Tibial artery (tissue), 4 donors: ENCODE measurements at regions not wholly inside any gene's neighbourhood (a gene's known extent, or its start where the extent isn't known, plus 50 kb on each side); places are given as distances from the start of the nearest gene placed in this dataset.
A peak's percentile ranks its signal among the peaks of the same experiment; 100 is the strongest.

Experiments used
- DNase-seq, 2 donors: peaks; one replicate each; pipeline ENCODE4 v3.0.0-alpha.2; 2019
- H3K27ac ChIP-seq, 2 donors: fragments of 200-600 bp; sonication (generic) in 1 of 2; 1 replicate in 1 of 2; 2 replicates in 1 of 2; pipeline ENCODE4 v1.5.1; 2018 to 2019; ENCODE audit warnings: mild to moderate bottlenecking in 1 of 2
- H3K27me3 ChIP-seq, 2 donors: fragments of 200-600 bp; sonication (generic) in 1 of 2; one replicate each; pipeline versions ENCODE4 v1.5.1 to v1.6.0; 2016 to 2019
- H3K36me3 ChIP-seq, 3 donors: fragments of 200-600 bp; sonication (generic) in 2 of 3; one replicate each; pipeline ENCODE4 v1.5.1; 2016 to 2019; ENCODE audit warnings: mild to moderate bottlenecking in 2 of 3
- H3K4me1 ChIP-seq, 4 donors: fragments of 200-600 bp; sonication (generic) in 2 of 4; 1 replicate in 3 of 4; 2 replicates in 1 of 4; pipeline ENCODE4 v1.5.1; 2016 to 2019
- H3K4me3 ChIP-seq, 2 donors: fragments of 200-600 bp; sonication (generic) in 1 of 2; 1 replicate in 1 of 2; 2 replicates in 1 of 2; pipeline ENCODE4 v1.5.1; 2018 to 2019; ENCODE audit warnings: mild to moderate bottlenecking in 2 of 2
- H3K9me3 ChIP-seq, 3 donors: fragments of 200-600 bp; sonication (generic) in 1 of 3; one replicate each; pipeline ENCODE4 v1.5.1; 2016 to 2019
- intact Hi-C: fragments of 100-400 bp; cut with DNase I; formaldehyde crosslinking; loops from one replicate; pipeline ENCODE4 v1.15.0; 2023; ENCODE audit warnings: low total_unique reads
- TF ChIP-seq, protein P1 (sequence below), 2 experiments: fragments of 200-600 bp in 1 of 2; fragments of 450-650 bp in 1 of 2; IDR thresholded peaks; one replicate each; pipeline ENCODE4 v1.5.1; 2017 to 2019; ENCODE audit warnings: antibody characterized with exemption in 2 of 2, mild to moderate bottlenecking in 1 of 2, moderate library complexity in 1 of 2

DNA sequence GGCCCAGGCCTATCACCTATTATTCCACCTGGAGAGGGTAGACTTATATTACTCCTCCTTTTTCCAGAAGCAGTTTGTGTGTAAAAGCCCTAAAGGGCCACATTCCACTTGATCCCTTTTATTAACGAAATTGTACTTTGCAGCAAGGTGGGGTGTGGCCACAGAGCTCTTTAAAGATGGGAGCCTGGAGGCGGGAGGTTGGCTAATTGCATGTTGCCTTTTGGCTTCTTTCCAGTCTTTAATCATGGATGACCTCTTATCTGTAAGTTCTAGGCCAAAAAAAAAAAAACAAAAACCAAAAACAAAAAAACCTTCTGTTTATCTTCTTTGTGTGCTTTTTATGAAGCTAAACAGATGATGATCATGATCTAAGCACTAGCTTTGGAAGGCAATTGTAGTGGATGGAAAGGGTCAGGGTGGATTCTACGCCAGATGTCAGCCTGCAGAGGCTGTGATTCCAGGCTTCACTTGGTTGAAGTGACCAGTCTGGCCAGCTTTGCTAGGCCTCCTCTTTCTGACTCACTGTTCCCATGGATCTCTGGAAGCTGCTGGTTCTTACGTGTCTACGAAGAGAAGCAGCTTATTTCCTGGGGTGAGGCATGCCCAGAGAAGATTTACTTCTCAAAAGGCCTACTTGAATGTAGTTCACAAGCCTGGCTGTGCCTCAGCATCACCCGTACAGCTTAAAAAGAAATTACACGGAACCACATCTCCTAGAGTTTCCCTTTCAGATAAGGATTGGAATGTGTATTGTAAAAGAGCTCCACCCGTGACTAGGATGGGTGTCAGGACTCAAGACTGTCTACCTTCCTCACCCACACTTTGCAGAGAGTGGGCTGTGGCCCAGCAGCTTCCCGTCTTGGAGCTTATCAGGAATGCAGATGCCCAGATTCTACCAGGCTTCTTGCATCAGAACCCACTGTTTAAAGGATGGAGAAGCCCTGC lies 330.9 kb upstream of the C2CD4B start:
- H3K9me3 ChIP-seq: no peaks in the 10 kb centered on the region
- H3K27ac ChIP-seq: peak overlapping the region; percentile 51 to 68
- TF ChIP-seq, protein P1, sequence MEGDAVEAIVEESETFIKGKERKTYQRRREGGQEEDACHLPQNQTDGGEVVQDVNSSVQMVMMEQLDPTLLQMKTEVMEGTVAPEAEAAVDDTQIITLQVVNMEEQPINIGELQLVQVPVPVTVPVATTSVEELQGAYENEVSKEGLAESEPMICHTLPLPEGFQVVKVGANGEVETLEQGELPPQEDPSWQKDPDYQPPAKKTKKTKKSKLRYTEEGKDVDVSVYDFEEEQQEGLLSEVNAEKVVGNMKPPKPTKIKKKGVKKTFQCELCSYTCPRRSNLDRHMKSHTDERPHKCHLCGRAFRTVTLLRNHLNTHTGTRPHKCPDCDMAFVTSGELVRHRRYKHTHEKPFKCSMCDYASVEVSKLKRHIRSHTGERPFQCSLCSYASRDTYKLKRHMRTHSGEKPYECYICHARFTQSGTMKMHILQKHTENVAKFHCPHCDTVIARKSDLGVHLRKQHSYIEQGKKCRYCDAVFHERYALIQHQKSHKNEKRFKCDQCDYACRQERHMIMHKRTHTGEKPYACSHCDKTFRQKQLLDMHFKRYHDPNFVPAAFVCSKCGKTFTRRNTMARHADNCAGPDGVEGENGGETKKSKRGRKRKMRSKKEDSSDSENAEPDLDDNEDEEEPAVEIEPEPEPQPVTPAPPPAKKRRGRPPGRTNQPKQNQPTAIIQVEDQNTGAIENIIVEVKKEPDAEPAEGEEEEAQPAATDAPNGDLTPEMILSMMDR (IDR thresholded peaks at IDR 0.05): no peak
- no peaks in the 10 kb centered on the region for H3K36me3 ChIP-seq
- peaks cover 0 to 33% (median 0%) of the 10 kb centered on the region in 4 donors for H3K4me1 ChIP-seq
- no peak overlapping the region for H3K4me3 ChIP-seq
- H3K27me3 ChIP-seq: no peaks in the 10 kb centered on the region
- peak; percentile 69 to 73 for DNase-seq
- intact Hi-C loops: no loop called here

DNA sequence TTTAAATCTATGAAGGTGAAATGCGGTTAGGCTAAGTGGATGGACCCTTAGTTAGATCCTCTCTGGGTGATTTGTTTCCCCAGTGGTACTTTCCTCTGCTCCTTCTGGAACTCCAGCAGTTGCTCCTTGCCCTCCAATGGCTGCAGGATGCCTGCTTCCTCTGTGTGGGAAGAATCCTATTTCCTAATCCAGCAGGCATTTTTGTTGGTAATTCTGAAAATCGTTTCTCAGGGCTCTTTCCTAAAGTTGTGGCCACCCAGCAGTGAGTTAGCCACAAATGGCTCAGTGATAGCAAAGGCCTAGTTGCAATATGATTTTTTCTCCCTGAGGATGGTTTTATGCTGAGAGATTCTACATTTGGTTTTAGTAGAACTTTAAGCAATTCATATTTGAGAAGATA lies 332.3 kb upstream of the C2CD4B start:
- no peaks in the 10 kb centered on the region for H3K9me3 ChIP-seq
- intact Hi-C loops: no loop called here
- no peaks in the 10 kb centered on the region for H3K27me3 ChIP-seq
- H3K27ac ChIP-seq: peak overlapping the region in 1 of 2 donors; percentile 68
- TF ChIP-seq, protein P1 (IDR thresholded peaks at IDR 0.05): no peak
- no peak overlapping the region for H3K4me3 ChIP-seq
- H3K36me3 ChIP-seq: no peaks in the 10 kb centered on the region
- peaks cover 0 to 33% (median 0%) of the 10 kb centered on the region in 4 donors for H3K4me1 ChIP-seq
- no peak for DNase-seq

DNA sequence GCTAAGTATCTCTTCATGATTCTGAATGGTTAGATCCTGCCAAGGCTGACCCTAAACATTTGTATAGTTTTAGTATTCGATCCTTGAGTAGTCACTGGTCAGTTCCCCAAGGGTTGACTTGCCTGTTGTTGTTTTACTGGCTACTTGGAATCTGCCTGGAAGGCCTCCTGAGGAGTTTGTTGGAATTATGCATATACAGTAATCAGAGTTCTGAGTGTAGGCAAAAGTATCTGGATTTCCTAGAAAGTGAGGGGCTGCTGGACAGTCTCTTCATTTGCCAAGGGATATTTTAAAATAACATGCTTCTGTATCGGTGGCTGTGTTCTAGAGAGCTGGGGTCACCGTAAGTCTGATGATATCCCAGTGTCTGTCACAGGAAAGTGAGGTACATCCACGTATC lies 333.2 kb upstream of the C2CD4B start:
- intact Hi-C loops: no loop called here
- TF ChIP-seq, protein P1 (IDR thresholded peaks at IDR 0.05): no peak
- Histone ChIP-seq H3K4me1 (peaks cover 0 to 36% (median 0%) of the 10 kb centered on the region in 4 donors), H3K4me3 (no peak overlapping the region), H3K27ac (no peak overlapping the region), H3K9me3 (no peaks in the 10 kb centered on the region), H3K27me3 (no peaks in the 10 kb centered on the region), H3K36me3 (no peaks in the 10 kb centered on the region)
- DNase-seq: no peak

DNA sequence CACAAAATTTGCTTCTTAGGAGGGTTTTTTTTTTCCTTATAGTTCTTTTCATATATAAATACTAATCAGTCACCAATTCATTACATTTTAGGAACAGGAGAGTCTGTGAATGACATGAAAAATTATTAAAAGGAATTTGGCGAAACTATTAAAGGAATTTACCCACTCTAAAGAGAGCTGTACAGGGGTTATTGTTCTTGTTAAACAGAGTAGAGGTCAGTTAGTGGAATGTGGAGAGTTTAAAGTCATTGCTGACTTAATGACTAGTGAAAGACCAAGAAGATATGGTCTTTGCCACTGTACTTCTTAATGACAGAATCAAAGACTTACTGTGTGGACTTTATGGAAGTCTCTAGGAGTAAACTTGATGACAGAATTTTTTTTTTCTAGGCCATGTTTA lies 333.6 kb upstream of the C2CD4B start:
- H3K27me3 ChIP-seq: no peaks in the 10 kb centered on the region
- no peaks in the 10 kb centered on the region for H3K9me3 ChIP-seq
- H3K4me3 ChIP-seq: no peak overlapping the region
- H3K36me3 ChIP-seq: no peaks in the 10 kb centered on the region
- intact Hi-C loops: no loop called here
- H3K27ac ChIP-seq: no peak overlapping the region
- TF ChIP-seq, protein P1 (IDR thresholded peaks at IDR 0.05): no peak
- H3K4me1 ChIP-seq: peaks cover 0 to 40% (median 0%) of the 10 kb centered on the region in 4 donors
- no peak for DNase-seq

DNA sequence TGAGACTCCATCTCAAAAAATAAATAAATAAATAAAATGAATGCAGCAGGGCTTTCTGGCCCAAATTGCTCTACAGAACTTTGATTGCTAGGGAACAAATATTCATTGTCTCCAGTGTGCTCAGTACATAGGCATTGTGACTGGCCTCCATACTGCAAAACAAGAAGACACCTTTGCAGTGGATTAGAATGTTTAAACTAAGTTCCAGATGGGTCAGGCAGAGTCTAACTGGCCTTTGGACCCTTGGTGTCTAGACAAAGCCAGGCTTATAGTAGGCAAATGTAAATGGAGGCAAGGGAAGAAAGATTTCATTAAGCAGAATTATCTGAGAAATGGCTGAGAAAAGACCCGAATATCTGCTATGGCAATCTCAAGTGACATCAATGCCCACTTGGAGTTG lies 335.2 kb upstream of the C2CD4B start:
- Histone ChIP-seq H3K36me3 (no peaks in the 10 kb centered on the region), H3K4me3 (no peak overlapping the region), H3K27ac (no peak overlapping the region), H3K9me3 (no peaks in the 10 kb centered on the region), H3K4me1 (peaks cover 0 to 39% (median under 1%) of the 10 kb centered on the region in 4 donors), H3K27me3 (no peaks in the 10 kb centered on the region)
- no peak for DNase-seq
- TF ChIP-seq, protein P1 (IDR thresholded peaks at IDR 0.05): no peak
- intact Hi-C loops: no loop called here
